ENCODE measurements at regions not wholly inside any gene's neighbourhood (a gene's known extent, or its start where the extent isn't known, plus 50 kb on each side); places are given as distances from the start of the nearest gene placed in this dataset.

- H3K9ac ChIP-seq (ENCODE audit: low read depth in 1 of 3, low read length in 3 of 3) = no peak overlapping the region
- peaks cover 0 to 9% (median 0%) of the 10 kb centered on the region in 3 donors for H3K27me3 ChIP-seq (ENCODE audit: control insufficient read depth in 3 of 3, insufficient read depth in 3 of 3, low read length in 3 of 3)
- no peaks in the 10 kb centered on the region for H3K9me3 ChIP-seq (ENCODE audit: control insufficient read depth in 3 of 3, low read length in 3 of 3)
- H3K4me1 ChIP-seq (ENCODE audit: control insufficient read depth in 3 of 3, insufficient read depth in 3 of 3, low read length in 3 of 3) = no peaks in the 10 kb centered on the region
- no peaks in the 10 kb centered on the region for H3K36me3 ChIP-seq (ENCODE audit: control insufficient read depth in 3 of 3, insufficient read depth in 3 of 3, low read length in 3 of 3)
- no peak overlapping the region for H3K27ac ChIP-seq (ENCODE audit: low read depth, low read length)
- no peak overlapping the region for H3K4me3 ChIP-seq (ENCODE audit: low read length in 3 of 3)
These were observed 193.2 kb upstream of the SOX1 start for GRCh38 chr13:111873676-111874178.

GRCh38 chr13:111874981-111875380, 192.0 kb upstream of the SOX1 start:
- Histone ChIP-seq H3K27me3 (ENCODE audit: control insufficient read depth in 3 of 3, insufficient read depth in 3 of 3, low read length in 3 of 3) (peaks cover 0 to 6% (median 0%) of the 10 kb centered on the region in 3 donors), H3K27ac (ENCODE audit: low read depth, low read length) (no peak overlapping the region), H3K4me1 (ENCODE audit: control insufficient read depth in 3 of 3, insufficient read depth in 3 of 3, low read length in 3 of 3) (no peaks in the 10 kb centered on the region)

DNA sequence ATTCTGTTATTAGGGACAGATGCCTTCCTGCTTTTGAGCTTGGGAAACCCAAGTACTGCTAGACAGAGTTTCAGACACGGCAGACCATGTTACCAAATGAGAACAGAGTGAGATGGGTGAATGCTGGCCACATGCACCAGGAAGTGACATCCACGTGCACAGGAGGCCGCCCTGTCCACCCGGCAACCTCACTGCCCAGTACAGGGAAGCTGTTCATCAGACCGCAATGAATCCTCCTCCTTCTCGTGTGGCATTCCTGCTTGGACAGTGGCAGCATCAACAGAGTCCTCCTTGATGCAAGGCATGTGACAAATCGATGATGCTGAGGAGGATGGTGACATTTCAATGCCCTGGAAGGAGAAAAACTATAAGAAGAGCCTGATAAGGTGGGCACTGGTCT, 191.0 kb upstream of the SOX1 start:
- Histone ChIP-seq H3K27ac (ENCODE audit: low read depth, low read length) (no peak overlapping the region), H3K9me3 (ENCODE audit: control insufficient read depth in 3 of 3, low read length in 3 of 3) (peaks cover 0 to 3% (median 0%) of the 10 kb centered on the region in 3 donors), H3K4me3 (ENCODE audit: low read length in 3 of 3) (no peak overlapping the region), H3K4me1 (ENCODE audit: control insufficient read depth in 3 of 3, insufficient read depth in 3 of 3, low read length in 3 of 3) (no peaks in the 10 kb centered on the region), H3K27me3 (ENCODE audit: control insufficient read depth in 3 of 3, insufficient read depth in 3 of 3, low read length in 3 of 3) (peaks cover 0 to 6% (median 0%) of the 10 kb centered on the region in 3 donors), H3K9ac (ENCODE audit: low read depth in 1 of 3, low read length in 3 of 3) (no peak overlapping the region), H3K36me3 (ENCODE audit: control insufficient read depth in 3 of 3, insufficient read depth in 3 of 3, low read length in 3 of 3) (no peaks in the 10 kb centered on the region)

More at GRCh38 chr13:111874981-111875380, 192.0 kb upstream of the SOX1 start:
- H3K36me3 ChIP-seq (ENCODE audit: control insufficient read depth in 3 of 3, insufficient read depth in 3 of 3, low read length in 3 of 3) = no peaks in the 10 kb centered on the region
- H3K9ac ChIP-seq (ENCODE audit: low read depth in 1 of 3, low read length in 3 of 3) = no peak overlapping the region
- no peaks in the 10 kb centered on the region for H3K9me3 ChIP-seq (ENCODE audit: control insufficient read depth in 3 of 3, low read length in 3 of 3)
- no peak overlapping the region for H3K4me3 ChIP-seq (ENCODE audit: low read length in 3 of 3)

DNA sequence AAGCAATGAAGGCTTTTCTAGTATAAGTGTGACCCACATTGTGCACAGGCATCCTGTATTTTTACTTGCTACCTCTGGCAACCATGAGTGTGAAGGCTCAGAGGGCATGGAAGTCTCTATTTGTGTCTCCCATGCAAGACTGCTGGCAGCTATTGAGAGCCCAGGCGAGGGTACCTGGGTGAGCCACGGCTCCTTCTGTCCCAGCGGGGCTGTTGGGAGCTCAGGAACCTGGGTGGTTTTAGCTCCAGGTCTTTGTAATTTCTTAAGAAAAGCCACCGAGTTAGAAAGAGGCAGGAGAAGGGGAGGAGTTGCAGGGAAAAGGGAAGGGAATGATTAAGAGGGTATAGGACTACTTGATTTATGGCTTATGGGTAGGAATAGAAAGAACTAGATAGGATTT, 190.4 kb upstream of the SOX1 start:
- Histone ChIP-seq H3K27ac (ENCODE audit: low read depth, low read length) (no peak overlapping the region), H3K4me1 (ENCODE audit: control insufficient read depth in 3 of 3, insufficient read depth in 3 of 3, low read length in 3 of 3) (no peaks in the 10 kb centered on the region), H3K4me3 (ENCODE audit: low read length in 3 of 3) (no peak overlapping the region), H3K9me3 (ENCODE audit: control insufficient read depth in 3 of 3, low read length in 3 of 3) (peaks cover 0 to 3% (median 0%) of the 10 kb centered on the region in 3 donors), H3K27me3 (ENCODE audit: control insufficient read depth in 3 of 3, insufficient read depth in 3 of 3, low read length in 3 of 3) (peaks cover 0 to 6% (median 0%) of the 10 kb centered on the region in 3 donors), H3K9ac (ENCODE audit: low read depth in 1 of 3, low read length in 3 of 3) (no peak overlapping the region), H3K36me3 (ENCODE audit: control insufficient read depth in 3 of 3, insufficient read depth in 3 of 3, low read length in 3 of 3) (no peaks in the 10 kb centered on the region)

- Histone ChIP-seq H3K9me3 (ENCODE audit: control insufficient read depth in 3 of 3, low read length in 3 of 3) (peaks cover 0 to 3% (median 0%) of the 10 kb centered on the region in 3 donors), H3K27ac (ENCODE audit: low read depth, low read length) (no peak overlapping the region), H3K9ac (ENCODE audit: low read depth in 1 of 3, low read length in 3 of 3) (no peak overlapping the region), H3K4me1 (ENCODE audit: control insufficient read depth in 3 of 3, insufficient read depth in 3 of 3, low read length in 3 of 3) (no peaks in the 10 kb centered on the region), H3K4me3 (ENCODE audit: low read length in 3 of 3) (no peak overlapping the region), H3K27me3 (ENCODE audit: control insufficient read depth in 3 of 3, insufficient read depth in 3 of 3, low read length in 3 of 3) (peaks cover 0 to 7% (median 0%) of the 10 kb centered on the region in 3 donors), H3K36me3 (ENCODE audit: control insufficient read depth in 3 of 3, insufficient read depth in 3 of 3, low read length in 3 of 3) (no peaks in the 10 kb centered on the region)
These were observed 189.0 kb upstream of the SOX1 start for GRCh38 chr13:111877906-111878305.

- H3K9ac ChIP-seq (ENCODE audit: low read depth in 1 of 3, low read length in 3 of 3) = no peak overlapping the region
- H3K27me3 ChIP-seq (ENCODE audit: control insufficient read depth in 3 of 3, insufficient read depth in 3 of 3, low read length in 3 of 3) = peaks cover 0 to 8% (median 0%) of the 10 kb centered on the region in 3 donors
- H3K4me1 ChIP-seq (ENCODE audit: control insufficient read depth in 3 of 3, insufficient read depth in 3 of 3, low read length in 3 of 3) = no peaks in the 10 kb centered on the region
- no peaks in the 10 kb centered on the region for H3K36me3 ChIP-seq (ENCODE audit: control insufficient read depth in 3 of 3, insufficient read depth in 3 of 3, low read length in 3 of 3)
- no peak overlapping the region for H3K27ac ChIP-seq (ENCODE audit: low read depth, low read length)
- H3K4me3 ChIP-seq (ENCODE audit: low read length in 3 of 3) = no peak overlapping the region
- peaks cover 0 to 3% (median 0%) of the 10 kb centered on the region in 3 donors for H3K9me3 ChIP-seq (ENCODE audit: control insufficient read depth in 3 of 3, low read length in 3 of 3)
These were observed 187.2 kb upstream of the SOX1 start for GRCh38 chr13:111879719-111880118.

GRCh38 chr13:111880185-111880584, 186.8 kb upstream of the SOX1 start:
- Histone ChIP-seq H3K9me3 (ENCODE audit: control insufficient read depth in 3 of 3, low read length in 3 of 3) (peaks cover 0 to 3% (median 0%) of the 10 kb centered on the region in 3 donors), H3K27ac (ENCODE audit: low read depth, low read length) (no peak overlapping the region), H3K27me3 (ENCODE audit: control insufficient read depth in 3 of 3, insufficient read depth in 3 of 3, low read length in 3 of 3) (peaks cover 0 to 8% (median 0%) of the 10 kb centered on the region in 3 donors), H3K36me3 (ENCODE audit: control insufficient read depth in 3 of 3, insufficient read depth in 3 of 3, low read length in 3 of 3) (no peaks in the 10 kb centered on the region), H3K4me3 (ENCODE audit: low read length in 3 of 3) (no peak overlapping the region), H3K9ac (ENCODE audit: low read depth in 1 of 3, low read length in 3 of 3) (no peak overlapping the region), H3K4me1 (ENCODE audit: control insufficient read depth in 3 of 3, insufficient read depth in 3 of 3, low read length in 3 of 3) (no peaks in the 10 kb centered on the region)

DNA sequence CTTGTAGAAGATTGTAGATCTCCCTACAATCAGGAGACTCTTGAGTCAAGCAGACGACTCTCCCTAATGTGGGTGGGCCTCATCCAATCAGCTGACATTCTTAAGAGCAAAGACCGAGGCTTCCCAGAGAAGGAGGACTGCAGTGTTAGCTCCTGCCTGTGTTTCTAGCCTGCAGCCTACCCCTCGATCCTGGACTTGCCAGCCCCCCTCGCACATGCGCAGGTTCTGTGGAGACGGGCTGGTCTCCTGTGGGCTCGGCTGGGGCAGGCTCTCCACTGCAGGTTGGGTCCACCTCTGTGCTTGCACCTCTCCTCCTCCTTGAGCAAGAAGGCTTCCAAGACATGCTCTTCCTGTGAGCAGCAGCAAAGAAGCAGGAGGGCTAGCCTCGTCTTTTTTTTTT, 185.2 kb upstream of the SOX1 start:
- peaks cover 0 to 2% (median 0%) of the 10 kb centered on the region in 3 donors for H3K27me3 ChIP-seq (ENCODE audit: control insufficient read depth in 3 of 3, insufficient read depth in 3 of 3, low read length in 3 of 3)
- no peaks in the 10 kb centered on the region for H3K36me3 ChIP-seq (ENCODE audit: control insufficient read depth in 3 of 3, insufficient read depth in 3 of 3, low read length in 3 of 3)
- H3K9me3 ChIP-seq (ENCODE audit: control insufficient read depth in 3 of 3, low read length in 3 of 3) = peaks cover 0 to 3% (median 0%) of the 10 kb centered on the region in 3 donors
- no peaks in the 10 kb centered on the region for H3K4me1 ChIP-seq (ENCODE audit: control insufficient read depth in 3 of 3, insufficient read depth in 3 of 3, low read length in 3 of 3)
- no peak overlapping the region for H3K27ac ChIP-seq (ENCODE audit: low read depth, low read length)
- H3K9ac ChIP-seq (ENCODE audit: low read depth in 1 of 3, low read length in 3 of 3) = no peak overlapping the region
- no peak overlapping the region for H3K4me3 ChIP-seq (ENCODE audit: low read length in 3 of 3)

GRCh38 chr13:111882351-111882750, 184.6 kb upstream of the SOX1 start:
- H3K9me3 ChIP-seq (ENCODE audit: control insufficient read depth in 3 of 3, low read length in 3 of 3) = peaks cover 0 to 3% (median 0%) of the 10 kb centered on the region in 3 donors
- H3K36me3 ChIP-seq (ENCODE audit: control insufficient read depth in 3 of 3, insufficient read depth in 3 of 3, low read length in 3 of 3) = no peaks in the 10 kb centered on the region
- H3K27ac ChIP-seq (ENCODE audit: low read depth, low read length) = no peak overlapping the region
- H3K4me3 ChIP-seq (ENCODE audit: low read length in 3 of 3) = no peak overlapping the region
- H3K9ac ChIP-seq (ENCODE audit: low read depth in 1 of 3, low read length in 3 of 3) = no peak overlapping the region
- peaks cover 0 to 2% (median 0%) of the 10 kb centered on the region in 3 donors for H3K27me3 ChIP-seq (ENCODE audit: control insufficient read depth in 3 of 3, insufficient read depth in 3 of 3, low read length in 3 of 3)
- no peaks in the 10 kb centered on the region for H3K4me1 ChIP-seq (ENCODE audit: control insufficient read depth in 3 of 3, insufficient read depth in 3 of 3, low read length in 3 of 3)

DNA sequence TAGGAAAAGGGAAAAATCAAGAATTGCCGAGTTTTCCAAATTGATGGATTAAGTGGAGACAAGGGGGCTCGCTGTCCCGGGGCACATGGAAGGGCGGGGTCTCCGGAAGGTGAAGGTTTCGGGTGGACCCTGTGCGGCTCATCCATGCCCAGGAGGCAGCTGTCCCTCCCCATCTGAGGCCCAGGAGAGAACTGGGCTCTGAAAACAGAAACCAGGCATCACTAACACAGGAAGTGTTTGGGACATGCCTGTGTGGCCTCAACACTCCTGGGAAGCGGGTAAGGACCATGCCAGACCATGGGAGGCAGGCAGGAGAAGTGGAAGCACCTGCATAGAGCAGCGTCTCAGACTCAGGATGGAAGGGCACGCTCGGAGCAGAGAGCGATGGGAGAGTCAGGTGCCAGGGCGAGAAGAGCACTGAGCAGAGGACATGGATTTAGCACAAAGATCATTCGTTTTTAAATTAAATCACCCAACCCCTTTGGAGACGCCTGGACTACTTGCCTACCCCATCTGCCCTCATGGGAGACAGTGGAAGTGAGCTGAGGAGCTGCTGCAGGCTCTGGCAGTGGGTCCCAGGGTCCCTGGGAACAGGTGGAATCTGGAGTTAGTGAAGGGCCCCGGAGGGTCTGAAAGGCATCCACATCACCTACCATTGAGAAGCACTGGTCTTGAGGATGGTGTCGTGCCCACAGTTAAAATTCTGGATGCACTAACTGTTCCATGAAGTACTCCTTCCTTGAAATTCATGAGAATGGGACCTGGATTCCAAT, 183.2 kb upstream of the SOX1 start:
- Histone ChIP-seq H3K4me1 (ENCODE audit: control insufficient read depth in 3 of 3, insufficient read depth in 3 of 3, low read length in 3 of 3) (no peaks in the 10 kb centered on the region), H3K36me3 (ENCODE audit: control insufficient read depth in 3 of 3, insufficient read depth in 3 of 3, low read length in 3 of 3) (no peaks in the 10 kb centered on the region), H3K27me3 (ENCODE audit: control insufficient read depth in 3 of 3, insufficient read depth in 3 of 3, low read length in 3 of 3) (peaks cover 0 to 2% (median 0%) of the 10 kb centered on the region in 3 donors)

More for the DNA sequence above, 183.2 kb upstream of the SOX1 start:
- peaks cover 0 to 3% (median 0%) of the 10 kb centered on the region in 3 donors for H3K9me3 ChIP-seq (ENCODE audit: control insufficient read depth in 3 of 3, low read length in 3 of 3)
- no peak overlapping the region for H3K27ac ChIP-seq (ENCODE audit: low read depth, low read length)
- no peak overlapping the region for H3K4me3 ChIP-seq (ENCODE audit: low read length in 3 of 3)
- no peak overlapping the region for H3K9ac ChIP-seq (ENCODE audit: low read depth in 1 of 3, low read length in 3 of 3)

Data from skeletal muscle tissue (tissue), 3 donors.